Glutamatergic neuron (in vitro differentiated cells): ENCODE measurements at regions not wholly inside any gene's neighbourhood (a gene's known extent, or its start where the extent isn't known, plus 50 kb on each side); places are given as distances from the start of the nearest gene placed in this dataset.

Experiments used
- DNase-seq: peaks from one replicate; pipeline ENCODE4 v3.0.0; 2022
- H3K27ac Mint-ChIP-seq: one replicate; pipeline ENCODE4 v1.8.0; 2020; ENCODE audit warnings: mild to moderate bottlenecking, mixed read lengths, inconsistent platforms; ENCODE audit not compliant: unreplicated experiment
- H3K27me3 Mint-ChIP-seq: one replicate; pipeline ENCODE4 v1.8.0; 2020; ENCODE audit warnings: mild to moderate bottlenecking, moderate library complexity, mixed read lengths, inconsistent platforms; ENCODE audit not compliant: unreplicated experiment
- H3K36me3 Mint-ChIP-seq: one replicate; pipeline ENCODE4 v1.8.0; 2020; ENCODE audit warnings: mild to moderate bottlenecking, mixed read lengths, inconsistent platforms; ENCODE audit not compliant: unreplicated experiment
- H3K4me1 Mint-ChIP-seq: one replicate; pipeline ENCODE4 v1.8.0; 2020; ENCODE audit warnings: mild to moderate bottlenecking, low read depth, mixed read lengths, inconsistent platforms; ENCODE audit not compliant: unreplicated experiment
- H3K4me3 Mint-ChIP-seq: one replicate; pipeline ENCODE4 v1.8.0; 2020; ENCODE audit warnings: mild to moderate bottlenecking, mixed read lengths, inconsistent platforms; ENCODE audit not compliant: unreplicated experiment
- H3K9me3 Mint-ChIP-seq: one replicate; pipeline ENCODE4 v1.8.0; 2020; ENCODE audit warnings: mild to moderate bottlenecking, moderate library complexity, mixed read lengths, inconsistent platforms; ENCODE audit not compliant: unreplicated experiment
- TF ChIP-seq, protein P1 (sequence below): fragments of 200-600 bp; sonication (generic); IDR thresholded peaks from one replicate; pipeline ENCODE4 v1.5.0; 2021; ENCODE audit not compliant: partially characterized antibody, unreplicated experiment

DNA sequence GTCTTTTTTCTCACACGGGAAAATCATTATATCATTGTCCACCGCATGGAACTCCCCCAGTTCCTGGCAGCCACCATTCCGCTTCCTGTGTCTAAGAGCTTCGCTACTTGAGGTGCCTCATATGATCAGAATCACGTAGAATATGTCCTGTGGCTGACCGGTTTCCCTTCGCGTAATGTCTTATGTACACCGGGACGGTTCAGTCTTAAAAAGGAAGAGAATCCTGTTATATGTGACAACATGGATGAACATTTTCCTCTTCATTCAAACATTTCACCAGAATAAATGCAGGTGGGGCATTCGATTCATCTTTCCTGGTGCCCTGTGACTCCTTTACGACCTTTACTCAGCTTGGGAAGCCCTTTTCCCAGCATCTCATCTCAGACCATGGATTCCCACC, 131.7 kb upstream of the TWIST2 start:
- TF ChIP-seq, protein P1, sequence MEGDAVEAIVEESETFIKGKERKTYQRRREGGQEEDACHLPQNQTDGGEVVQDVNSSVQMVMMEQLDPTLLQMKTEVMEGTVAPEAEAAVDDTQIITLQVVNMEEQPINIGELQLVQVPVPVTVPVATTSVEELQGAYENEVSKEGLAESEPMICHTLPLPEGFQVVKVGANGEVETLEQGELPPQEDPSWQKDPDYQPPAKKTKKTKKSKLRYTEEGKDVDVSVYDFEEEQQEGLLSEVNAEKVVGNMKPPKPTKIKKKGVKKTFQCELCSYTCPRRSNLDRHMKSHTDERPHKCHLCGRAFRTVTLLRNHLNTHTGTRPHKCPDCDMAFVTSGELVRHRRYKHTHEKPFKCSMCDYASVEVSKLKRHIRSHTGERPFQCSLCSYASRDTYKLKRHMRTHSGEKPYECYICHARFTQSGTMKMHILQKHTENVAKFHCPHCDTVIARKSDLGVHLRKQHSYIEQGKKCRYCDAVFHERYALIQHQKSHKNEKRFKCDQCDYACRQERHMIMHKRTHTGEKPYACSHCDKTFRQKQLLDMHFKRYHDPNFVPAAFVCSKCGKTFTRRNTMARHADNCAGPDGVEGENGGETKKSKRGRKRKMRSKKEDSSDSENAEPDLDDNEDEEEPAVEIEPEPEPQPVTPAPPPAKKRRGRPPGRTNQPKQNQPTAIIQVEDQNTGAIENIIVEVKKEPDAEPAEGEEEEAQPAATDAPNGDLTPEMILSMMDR: no peak
- H3K36me3 Mint-ChIP-seq: no peaks in the 10 kb centered on the region
- no peak overlapping the region for H3K4me3 Mint-ChIP-seq
- peaks cover 2% of the 10 kb centered on the region for H3K9me3 Mint-ChIP-seq
- DNase-seq: no peak
- H3K4me1 Mint-ChIP-seq: no peaks in the 10 kb centered on the region
- no peak overlapping the region for H3K27ac Mint-ChIP-seq
- no peaks in the 10 kb centered on the region for H3K27me3 Mint-ChIP-seq

DNA sequence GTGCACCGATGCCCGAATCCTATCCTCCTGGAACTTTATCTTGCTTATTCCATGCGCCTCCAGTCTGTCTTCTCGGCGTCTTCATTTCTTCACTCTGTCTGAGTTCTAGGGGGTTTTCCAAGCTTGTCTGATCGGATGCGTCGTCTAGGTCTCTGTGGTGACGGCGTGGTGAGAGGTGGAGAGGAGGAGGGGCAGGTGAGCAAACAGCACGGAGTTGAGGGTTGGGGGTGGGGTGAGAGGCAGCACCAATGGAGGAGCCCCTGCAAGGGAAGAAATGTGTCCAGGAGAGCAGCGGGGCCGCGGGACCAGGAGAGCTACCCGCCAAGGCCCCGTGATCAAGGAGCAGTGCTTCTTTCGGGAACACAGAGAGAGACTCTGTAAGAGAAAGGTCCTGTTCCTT, 131.3 kb upstream of the TWIST2 start:
- H3K27ac Mint-ChIP-seq: no peak overlapping the region

DNA sequence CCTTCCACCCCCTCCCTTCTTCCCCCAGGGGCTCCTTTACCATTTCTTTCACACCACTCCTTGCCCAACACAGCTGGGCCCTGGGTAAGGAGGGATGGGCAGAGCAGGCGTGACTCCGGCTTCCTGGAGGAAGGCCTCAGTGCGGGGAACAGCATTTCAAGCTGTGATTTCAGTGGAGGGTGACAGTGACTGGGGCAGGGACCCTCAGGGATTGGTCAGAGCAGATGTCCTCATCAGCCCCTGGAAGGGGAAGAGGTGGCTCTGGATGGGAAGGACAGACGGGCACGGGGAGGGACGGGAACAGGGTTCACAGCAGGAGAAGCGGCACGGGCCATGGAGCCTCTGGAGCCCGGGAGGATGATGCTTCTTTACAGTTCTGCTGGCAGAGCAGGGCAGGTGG, 130.8 kb upstream of the TWIST2 start:
- H3K36me3 Mint-ChIP-seq: no peaks in the 10 kb centered on the region
- no peak overlapping the region for H3K27ac Mint-ChIP-seq
- H3K27me3 Mint-ChIP-seq: no peaks in the 10 kb centered on the region
- no peaks in the 10 kb centered on the region for H3K4me1 Mint-ChIP-seq
- H3K4me3 Mint-ChIP-seq: no peak overlapping the region
- no peak for DNase-seq
- H3K9me3 Mint-ChIP-seq: no peaks in the 10 kb centered on the region
- TF ChIP-seq, protein P1: no peak

More for the DNA sequence above, 131.3 kb upstream of the TWIST2 start:
- TF ChIP-seq, protein P1: no peak
- Mint-ChIP-seq H3K4me3 (no peak overlapping the region), H3K27me3 (no peaks in the 10 kb centered on the region), H3K36me3 (no peaks in the 10 kb centered on the region), H3K4me1 (no peaks in the 10 kb centered on the region), H3K9me3 (peaks cover 2% of the 10 kb centered on the region)
- DNase-seq: no peak

DNA sequence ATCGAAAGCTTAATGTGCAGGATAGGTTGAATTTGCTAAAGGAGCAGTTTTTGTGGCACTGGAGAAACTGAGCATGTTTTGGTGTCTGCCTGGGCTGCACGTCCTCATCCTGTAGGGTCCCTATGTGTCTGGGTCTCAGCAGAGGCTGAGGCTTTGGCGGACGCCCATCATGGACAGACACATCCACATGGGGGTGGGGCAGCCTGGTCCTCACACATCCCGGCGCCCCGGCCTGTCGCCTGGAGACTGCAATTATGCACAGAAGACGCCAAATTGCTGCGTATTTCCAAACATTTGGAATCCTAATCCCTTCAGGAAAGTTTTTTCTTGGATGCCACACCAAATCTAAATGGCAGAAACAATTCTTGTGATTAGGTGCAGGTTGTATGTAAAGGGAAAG, 128.2 kb upstream of the TWIST2 start:
- TF ChIP-seq, protein P1: no peak
- DNase-seq: no peak
- H3K27ac Mint-ChIP-seq: no peak overlapping the region

DNA sequence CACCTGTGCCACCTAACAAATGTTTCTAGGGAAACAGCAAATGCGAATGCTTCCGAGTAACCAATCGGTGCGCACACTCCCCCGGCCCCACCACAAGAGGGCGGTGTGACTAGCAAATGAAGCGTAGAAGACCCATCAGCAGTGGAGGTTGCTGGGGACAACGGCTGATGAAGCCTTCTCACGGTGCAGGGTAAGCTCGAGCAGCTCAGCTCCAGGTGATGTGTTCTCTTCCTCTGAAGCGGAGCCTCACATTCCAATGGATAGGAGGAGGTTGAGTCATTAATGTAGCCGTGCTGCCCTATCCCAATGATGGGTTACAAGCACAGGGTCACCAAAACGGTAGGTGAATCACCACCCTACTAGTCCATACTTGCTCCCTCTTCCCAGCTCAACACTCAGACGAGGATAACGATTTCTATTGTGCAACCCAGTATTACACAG, 127.6 kb upstream of the TWIST2 start:
- no peaks in the 10 kb centered on the region for H3K9me3 Mint-ChIP-seq
- no peaks in the 10 kb centered on the region for H3K27me3 Mint-ChIP-seq
- peak; percentile 75 for DNase-seq
- no peaks in the 10 kb centered on the region for H3K4me1 Mint-ChIP-seq
- H3K4me3 Mint-ChIP-seq: no peak overlapping the region
- no peak overlapping the region for H3K27ac Mint-ChIP-seq
- TF ChIP-seq, protein P1: peak; percentile 77
- H3K36me3 Mint-ChIP-seq: no peaks in the 10 kb centered on the region

More for the DNA sequence above, 128.2 kb upstream of the TWIST2 start:
- H3K4me1 Mint-ChIP-seq: no peaks in the 10 kb centered on the region
- no peaks in the 10 kb centered on the region for H3K36me3 Mint-ChIP-seq
- H3K4me3 Mint-ChIP-seq: no peak overlapping the region
- H3K27me3 Mint-ChIP-seq: no peaks in the 10 kb centered on the region
- no peaks in the 10 kb centered on the region for H3K9me3 Mint-ChIP-seq
